WTC11 (cell line): ENCODE measurements at regions not wholly inside any gene's neighbourhood (a gene's known extent, or its start where the extent isn't known, plus 50 kb on each side); places are given as distances from the start of the nearest gene placed in this dataset.

Experiments
- ATF6 ChIP-seq: sonication (generic); formaldehyde crosslinking; IDR thresholded peaks from 2 replicates; pipeline ENCODE4 v1.8.1; 2023; ENCODE audit warnings: mild to moderate bottlenecking, missing genetic modification reagents
- USF2 ChIP-seq: sonication (generic); formaldehyde crosslinking; IDR thresholded peaks from 2 replicates; pipeline ENCODE4 v1.8.1; 2023; ENCODE audit warnings: mild to moderate bottlenecking, missing genetic modification reagents, moderate library complexity
- ZNF232 ChIP-seq: sonication (generic); formaldehyde crosslinking; IDR thresholded peaks from 2 replicates; pipeline ENCODE4 v1.8.0; 2022; ENCODE audit warnings: mild to moderate bottlenecking, missing genetic modification reagents
- TF ChIP-seq, protein P1 (sequence below): fragments of 200-600 bp; IDR thresholded peaks from 2 replicates; pipeline ENCODE4 v1.8.0; 2022; ENCODE audit warnings: antibody characterized with exemption
- TF ChIP-seq, protein P2 (sequence below): sonication (generic); formaldehyde crosslinking; IDR thresholded peaks from 2 replicates; pipeline ENCODE4 v1.8.1; 2022; ENCODE audit warnings: low read depth, missing genetic modification reagents, borderline replicate concordance
- TF ChIP-seq, protein P3 (sequence below): sonication (generic); formaldehyde crosslinking; conservative IDR thresholded peaks from 2 replicates; pipeline ENCODE4 v1.8.1; 2023; ENCODE audit warnings: mild to moderate bottlenecking, low read depth, missing genetic modification reagents, moderate library complexity

DNA sequence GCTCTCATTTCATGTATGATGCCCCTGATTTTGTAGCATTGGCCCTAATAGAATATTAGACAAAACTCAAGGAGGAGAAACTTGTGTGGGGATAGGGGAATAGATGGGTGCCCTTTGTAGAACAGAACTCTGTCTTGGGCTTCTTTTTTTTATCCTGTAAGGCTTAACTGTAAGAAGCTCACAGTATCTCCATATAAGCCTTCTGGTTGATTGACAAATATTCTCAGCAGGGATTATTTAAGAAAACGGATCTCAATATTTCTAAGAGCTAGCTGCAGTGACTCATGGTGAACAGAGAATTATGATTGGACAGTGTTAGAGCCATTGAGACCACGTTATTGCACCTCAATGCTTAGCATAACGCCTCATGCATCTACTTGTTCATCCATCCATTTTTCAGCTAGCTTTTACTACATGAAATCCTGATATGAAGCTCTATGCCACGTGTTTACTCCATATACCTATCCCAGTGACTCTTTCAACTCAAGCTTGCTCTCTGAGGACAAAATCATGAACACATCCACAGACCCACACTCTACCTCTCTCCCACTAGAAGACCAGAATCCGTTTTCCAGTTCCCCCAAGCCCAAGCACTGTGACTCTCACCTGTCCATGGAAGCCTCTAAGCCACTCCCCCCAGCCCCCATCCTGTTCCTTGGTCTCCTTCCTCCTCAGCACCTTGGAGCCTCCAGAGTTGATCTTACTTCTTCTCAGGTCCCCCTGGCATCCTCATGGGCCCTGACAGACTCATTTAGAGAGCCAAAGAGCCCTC is 99.2 kb downstream of the BCL2L11 start:
- TF ChIP-seq, protein P1, sequence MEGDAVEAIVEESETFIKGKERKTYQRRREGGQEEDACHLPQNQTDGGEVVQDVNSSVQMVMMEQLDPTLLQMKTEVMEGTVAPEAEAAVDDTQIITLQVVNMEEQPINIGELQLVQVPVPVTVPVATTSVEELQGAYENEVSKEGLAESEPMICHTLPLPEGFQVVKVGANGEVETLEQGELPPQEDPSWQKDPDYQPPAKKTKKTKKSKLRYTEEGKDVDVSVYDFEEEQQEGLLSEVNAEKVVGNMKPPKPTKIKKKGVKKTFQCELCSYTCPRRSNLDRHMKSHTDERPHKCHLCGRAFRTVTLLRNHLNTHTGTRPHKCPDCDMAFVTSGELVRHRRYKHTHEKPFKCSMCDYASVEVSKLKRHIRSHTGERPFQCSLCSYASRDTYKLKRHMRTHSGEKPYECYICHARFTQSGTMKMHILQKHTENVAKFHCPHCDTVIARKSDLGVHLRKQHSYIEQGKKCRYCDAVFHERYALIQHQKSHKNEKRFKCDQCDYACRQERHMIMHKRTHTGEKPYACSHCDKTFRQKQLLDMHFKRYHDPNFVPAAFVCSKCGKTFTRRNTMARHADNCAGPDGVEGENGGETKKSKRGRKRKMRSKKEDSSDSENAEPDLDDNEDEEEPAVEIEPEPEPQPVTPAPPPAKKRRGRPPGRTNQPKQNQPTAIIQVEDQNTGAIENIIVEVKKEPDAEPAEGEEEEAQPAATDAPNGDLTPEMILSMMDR, result no peak
- TF ChIP-seq USF2 (no peak), ZNF232 (CRISPR knock-in tag) (no peak), ATF6 (no peak)
- TF ChIP-seq, protein P2, sequence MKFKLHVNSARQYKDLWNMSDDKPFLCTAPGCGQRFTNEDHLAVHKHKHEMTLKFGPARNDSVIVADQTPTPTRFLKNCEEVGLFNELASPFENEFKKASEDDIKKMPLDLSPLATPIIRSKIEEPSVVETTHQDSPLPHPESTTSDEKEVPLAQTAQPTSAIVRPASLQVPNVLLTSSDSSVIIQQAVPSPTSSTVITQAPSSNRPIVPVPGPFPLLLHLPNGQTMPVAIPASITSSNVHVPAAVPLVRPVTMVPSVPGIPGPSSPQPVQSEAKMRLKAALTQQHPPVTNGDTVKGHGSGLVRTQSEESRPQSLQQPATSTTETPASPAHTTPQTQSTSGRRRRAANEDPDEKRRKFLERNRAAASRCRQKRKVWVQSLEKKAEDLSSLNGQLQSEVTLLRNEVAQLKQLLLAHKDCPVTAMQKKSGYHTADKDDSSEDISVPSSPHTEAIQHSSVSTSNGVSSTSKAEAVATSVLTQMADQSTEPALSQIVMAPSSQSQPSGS (CRISPR knock-in tag), result no peak
- TF ChIP-seq, protein P3, sequence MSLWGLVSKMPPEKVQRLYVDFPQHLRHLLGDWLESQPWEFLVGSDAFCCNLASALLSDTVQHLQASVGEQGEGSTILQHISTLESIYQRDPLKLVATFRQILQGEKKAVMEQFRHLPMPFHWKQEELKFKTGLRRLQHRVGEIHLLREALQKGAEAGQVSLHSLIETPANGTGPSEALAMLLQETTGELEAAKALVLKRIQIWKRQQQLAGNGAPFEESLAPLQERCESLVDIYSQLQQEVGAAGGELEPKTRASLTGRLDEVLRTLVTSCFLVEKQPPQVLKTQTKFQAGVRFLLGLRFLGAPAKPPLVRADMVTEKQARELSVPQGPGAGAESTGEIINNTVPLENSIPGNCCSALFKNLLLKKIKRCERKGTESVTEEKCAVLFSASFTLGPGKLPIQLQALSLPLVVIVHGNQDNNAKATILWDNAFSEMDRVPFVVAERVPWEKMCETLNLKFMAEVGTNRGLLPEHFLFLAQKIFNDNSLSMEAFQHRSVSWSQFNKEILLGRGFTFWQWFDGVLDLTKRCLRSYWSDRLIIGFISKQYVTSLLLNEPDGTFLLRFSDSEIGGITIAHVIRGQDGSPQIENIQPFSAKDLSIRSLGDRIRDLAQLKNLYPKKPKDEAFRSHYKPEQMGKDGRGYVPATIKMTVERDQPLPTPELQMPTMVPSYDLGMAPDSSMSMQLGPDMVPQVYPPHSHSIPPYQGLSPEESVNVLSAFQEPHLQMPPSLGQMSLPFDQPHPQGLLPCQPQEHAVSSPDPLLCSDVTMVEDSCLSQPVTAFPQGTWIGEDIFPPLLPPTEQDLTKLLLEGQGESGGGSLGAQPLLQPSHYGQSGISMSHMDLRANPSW (CRISPR knock-in tag), result no peak
